ENCODE measurements at regions not wholly inside any gene's neighbourhood (a gene's known extent, or its start where the extent isn't known, plus 50 kb on each side); places are given as distances from the start of the nearest gene placed in this dataset.
"Not testable (repeated sequence)": the region's sequence is repeated elsewhere in the genome, so short reads cannot be mapped to it uniquely, and the experiment has no call there.

GRCh38 chr5:36508331-36508730 is 98.1 kb upstream of the SLC1A3 start:
- TF ChIP-seq CTCF (IDR thresholded peaks at IDR 0.05; ENCODE audit: low read depth, low read length); POLR2A (IDR thresholded peaks at IDR 0.05; ENCODE audit: extremely low read depth, insufficient read length): not testable (repeated sequence)
